NT2/D1 (cell line): ENCODE measurements at regions not wholly inside any gene's neighbourhood (a gene's known extent, or its start where the extent isn't known, plus 50 kb on each side); places are given as distances from the start of the nearest gene placed in this dataset.

Experiments used
- SUZ12 ChIP-seq: IDR thresholded peaks from 2 replicates; pipeline ENCODE4 v1.6.1; 2011; ENCODE audit not compliant: insufficient read length, insufficient read depth; ENCODE audit errors: extremely low read depth
- YY1 ChIP-seq: IDR thresholded peaks from 2 replicates; pipeline ENCODE4 v1.6.1; 2011; ENCODE audit not compliant: insufficient read length, insufficient read depth
- ZNF274 ChIP-seq: IDR thresholded peaks from 2 replicates; pipeline ENCODE4 v1.6.1; 2011; ENCODE audit warnings: mild to moderate bottlenecking, low read depth, low read length

- TF ChIP-seq SUZ12: no peak
- TF ChIP-seq YY1: no peak
- TF ChIP-seq ZNF274: no peak
Observed at GRCh38 chr17:83175822-83176622, 96.6 kb downstream of the METRNL start.
